ENCODE measurements at regions not wholly inside any gene's neighbourhood (a gene's known extent, or its start where the extent isn't known, plus 50 kb on each side); places are given as distances from the start of the nearest gene placed in this dataset.

- H3K4me3 Mint-ChIP-seq = no peak overlapping the region
- TF ChIP-seq CTCF (conservative IDR thresholded peaks at IDR 0.05) = no peak
- H3K4me1 Mint-ChIP-seq (ENCODE audit: unreplicated experiment) = peaks cover 14% of the 10 kb centered on the region
- peaks cover 8% of the 10 kb centered on the region for H3K36me3 Mint-ChIP-seq
- DNase-seq (ENCODE audit: extremely low spot score, unreplicated experiment) = peak; percentile 27
- peaks cover 14% of the 10 kb centered on the region for H3K9me3 Mint-ChIP-seq
- H3K27me3 Mint-ChIP-seq = peaks cover 5% of the 10 kb centered on the region
- H3K27ac Mint-ChIP-seq = no peak overlapping the region
Observed at GRCh38 chr7:3238525-3239210, 62.4 kb upstream of the SDK1 start.

GRCh38 chr7:3239291-3239691 lies 61.8 kb upstream of the SDK1 start:
- Mint-ChIP-seq H3K36me3 (peaks cover 8% of the 10 kb centered on the region), H3K9me3 (peaks cover 14% of the 10 kb centered on the region), H3K27me3 (peaks cover 5% of the 10 kb centered on the region), H3K4me3 (no peak overlapping the region), H3K4me1 (ENCODE audit: unreplicated experiment) (peaks cover 18% of the 10 kb centered on the region), H3K27ac (no peak overlapping the region)
- no peak for TF ChIP-seq CTCF (conservative IDR thresholded peaks at IDR 0.05)
- DNase-seq (ENCODE audit: extremely low spot score, unreplicated experiment) = peak; percentile 48

- no peak for TF ChIP-seq CTCF (conservative IDR thresholded peaks at IDR 0.05)
- Mint-ChIP-seq H3K27ac (no peak overlapping the region), H3K4me1 (ENCODE audit: unreplicated experiment) (peaks cover 22% of the 10 kb centered on the region), H3K4me3 (no peak overlapping the region), H3K36me3 (no peaks in the 10 kb centered on the region), H3K27me3 (no peaks in the 10 kb centered on the region), H3K9me3 (peaks cover 5% of the 10 kb centered on the region)
- DNase-seq (ENCODE audit: extremely low spot score, unreplicated experiment) = no peak
Observed at GRCh38 chr7:3240826-3241430, 60.1 kb upstream of the SDK1 start.

- DNase-seq (ENCODE audit: extremely low spot score, unreplicated experiment) = no peak
- Mint-ChIP-seq H3K27me3 (no peaks in the 10 kb centered on the region), H3K36me3 (no peaks in the 10 kb centered on the region), H3K4me3 (no peak overlapping the region), H3K27ac (no peak overlapping the region), H3K4me1 (ENCODE audit: unreplicated experiment) (peaks cover 22% of the 10 kb centered on the region), H3K9me3 (peaks cover 8% of the 10 kb centered on the region)
- no peak for TF ChIP-seq CTCF (conservative IDR thresholded peaks at IDR 0.05)
Observed at GRCh38 chr7:3241686-3242258, 59.3 kb upstream of the SDK1 start.

GRCh38 chr7:3242398-3242972 lies 58.6 kb upstream of the SDK1 start:
- Mint-ChIP-seq H3K9me3 (peaks cover 12% of the 10 kb centered on the region), H3K27me3 (no peaks in the 10 kb centered on the region)

More at GRCh38 chr7:3242398-3242972, 58.6 kb upstream of the SDK1 start:
- peaks cover 22% of the 10 kb centered on the region for H3K4me1 Mint-ChIP-seq (ENCODE audit: unreplicated experiment)
- H3K27ac Mint-ChIP-seq = no peak overlapping the region
- H3K4me3 Mint-ChIP-seq = no peak overlapping the region
- TF ChIP-seq CTCF (conservative IDR thresholded peaks at IDR 0.05) = no peak
- H3K36me3 Mint-ChIP-seq = no peaks in the 10 kb centered on the region
- no peak for DNase-seq (ENCODE audit: extremely low spot score, unreplicated experiment)
